Activated naive CD4-positive, alpha-beta T cell treated with Interleukin-2 at 50 U/mL for 16 hours (primary cell): ENCODE measurements at regions not wholly inside any gene's neighbourhood (a gene's known extent, or its start where the extent isn't known, plus 50 kb on each side); places are given as distances from the start of the nearest gene placed in this dataset.

Source experiments
- DNase-seq: peaks from one replicate; pipeline ENCODE4 v3.0.0-alpha.2; 2020

DNA sequence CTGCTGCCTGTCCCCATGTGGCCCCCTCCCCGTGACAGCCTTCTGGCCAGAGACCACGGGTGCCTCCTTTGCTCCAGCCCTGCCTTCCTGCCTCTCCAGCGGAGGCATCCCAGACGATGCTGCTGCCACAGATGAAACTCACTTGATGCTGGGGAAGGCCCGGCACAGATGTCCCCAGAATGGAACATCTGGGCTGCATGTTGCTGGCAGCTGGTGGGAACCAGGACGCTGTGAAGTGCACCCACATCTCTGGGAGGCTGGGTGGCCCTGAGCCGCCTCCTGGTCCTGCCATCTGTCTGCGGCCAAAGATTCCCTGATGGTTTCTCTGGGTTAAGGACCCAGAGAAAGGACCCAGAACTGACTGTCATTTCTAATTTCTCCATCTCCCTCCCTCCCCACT, 51.9 kb upstream of the PTPRS start:
- DNase-seq, result no peak

DNA sequence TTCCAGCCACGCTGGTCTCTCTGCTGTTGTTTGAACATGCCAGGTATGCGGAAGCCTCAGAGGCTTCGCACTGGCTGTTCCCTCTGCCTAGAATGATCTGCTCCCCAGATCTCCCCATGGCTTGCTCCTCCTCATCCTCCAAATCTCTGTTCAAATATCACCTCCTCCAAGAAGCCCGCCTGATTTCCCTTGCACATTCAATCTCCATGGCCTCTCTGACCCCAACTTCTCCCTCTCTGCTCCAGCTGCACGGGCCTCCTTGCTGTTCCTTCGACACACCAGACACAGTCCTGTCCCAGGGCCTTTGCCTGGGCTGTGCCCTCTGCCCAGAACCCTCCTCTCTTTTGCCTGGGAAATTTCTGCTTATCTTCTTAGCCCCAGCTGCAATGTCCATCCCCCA, 52.5 kb upstream of the PTPRS start:
- DNase-seq, result no peak

DNA sequence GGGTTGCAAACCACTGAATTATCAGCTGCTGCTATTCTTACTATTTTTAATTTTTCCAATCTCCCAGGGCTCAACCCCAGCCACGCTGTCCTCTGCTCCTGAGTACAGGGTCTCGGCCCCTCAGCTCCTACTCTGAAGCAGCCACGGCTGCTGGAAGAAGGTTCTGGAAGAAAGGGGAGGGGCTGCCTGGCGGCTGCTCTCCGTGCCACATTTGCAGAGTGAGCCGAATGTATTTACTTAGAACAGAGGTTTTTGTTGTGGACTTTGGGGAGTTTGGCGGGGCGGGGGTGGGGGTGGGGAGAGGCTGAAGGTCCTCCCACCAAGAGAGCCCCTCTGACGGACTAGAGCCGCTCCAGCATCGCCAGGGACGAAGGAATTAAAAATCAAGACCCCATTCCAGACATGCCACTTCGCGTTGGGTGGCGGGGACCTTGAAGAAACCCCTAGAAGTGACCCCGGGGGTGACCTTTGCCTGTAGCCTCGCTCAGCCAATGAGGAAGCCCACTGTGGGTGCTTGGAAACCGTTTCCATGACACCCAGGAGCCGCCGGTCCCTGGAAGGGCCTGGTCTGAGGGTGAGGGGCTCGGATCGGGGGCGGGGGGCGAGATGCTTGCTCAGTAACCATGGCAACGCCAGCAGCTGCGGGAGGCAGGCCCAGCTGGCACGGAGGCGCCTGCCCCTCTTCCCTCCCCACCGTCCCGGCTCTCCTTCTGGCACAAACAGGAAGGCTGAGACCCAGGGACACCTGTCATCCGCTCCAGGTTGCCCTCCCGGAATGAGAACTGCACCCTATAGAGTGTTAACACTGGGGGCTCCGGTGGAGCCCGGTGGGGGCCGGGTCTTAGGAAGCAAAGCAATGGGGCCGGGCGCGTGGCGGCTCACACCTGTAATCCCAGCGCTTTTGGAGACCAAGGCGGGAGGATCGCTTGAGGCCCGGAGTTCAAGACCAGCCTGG, 54.2 kb upstream of the PTPRS start:
- DNase-seq, result no peak

DNA sequence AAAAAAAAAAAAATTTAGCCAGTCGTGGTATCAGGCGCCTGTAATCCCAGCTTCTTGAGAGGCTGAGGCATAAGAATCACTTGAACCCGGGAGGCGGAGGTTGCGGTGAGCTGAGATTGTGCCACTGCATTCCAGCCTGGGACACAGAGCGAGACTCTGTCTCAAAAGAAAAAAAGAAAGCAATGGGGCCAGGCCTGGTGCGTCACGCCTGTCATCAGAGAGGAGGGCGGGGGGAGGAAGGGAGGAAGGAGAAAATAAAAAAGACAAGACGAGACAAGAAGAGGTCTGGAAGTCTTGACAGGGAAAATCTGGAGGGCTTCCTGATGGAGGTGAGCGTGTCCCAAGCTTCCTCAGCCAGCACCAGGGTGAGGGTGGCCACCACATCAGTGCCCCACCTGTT, 54.9 kb upstream of the PTPRS start:
- DNase-seq, result no peak

DNA sequence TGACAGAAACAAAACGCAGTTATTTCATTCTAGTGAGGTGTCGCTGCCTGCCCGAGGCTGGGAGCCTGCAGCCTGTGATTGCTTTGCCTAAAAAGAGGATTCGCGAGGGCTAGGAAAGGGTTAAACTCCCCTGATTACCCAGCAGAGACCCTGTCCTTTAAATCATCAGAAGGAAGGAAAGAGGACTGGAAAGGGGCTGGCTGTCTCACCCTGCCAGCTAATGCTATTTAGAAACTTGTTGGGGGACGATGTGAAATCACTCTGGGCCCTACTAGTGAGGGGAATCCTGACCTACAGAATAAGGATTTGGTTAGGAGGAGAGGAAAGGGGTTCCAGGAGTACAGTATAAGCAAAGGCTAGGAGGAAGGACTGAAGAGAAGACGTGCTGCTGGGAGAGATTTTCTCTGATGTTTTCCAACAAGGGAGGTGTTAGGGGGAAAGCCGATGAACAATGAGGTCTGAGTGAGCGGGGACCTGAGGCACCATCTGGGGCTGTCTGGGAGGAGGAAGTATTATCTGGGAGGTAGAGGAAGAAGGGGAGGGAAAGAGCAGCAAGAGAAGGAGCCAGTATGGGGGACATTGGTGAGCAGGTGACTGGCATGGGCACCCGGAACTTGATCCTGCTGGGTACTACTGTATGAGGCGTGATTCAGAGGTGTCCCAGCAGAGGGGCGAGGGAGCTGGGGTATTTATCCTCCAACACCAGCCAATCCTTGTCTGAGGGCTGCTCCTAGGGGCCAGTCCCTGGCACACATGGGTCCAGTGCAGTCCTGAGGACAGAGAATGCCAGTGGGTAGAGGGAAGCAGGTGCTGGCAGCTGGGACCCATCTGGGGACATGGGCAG, 55.7 kb upstream of the PTPRS start:
- DNase-seq, result no peak

- no peak for DNase-seq
Observed at GRCh38 chr19:5396963-5397362, 56.4 kb upstream of the PTPRS start.

DNA sequence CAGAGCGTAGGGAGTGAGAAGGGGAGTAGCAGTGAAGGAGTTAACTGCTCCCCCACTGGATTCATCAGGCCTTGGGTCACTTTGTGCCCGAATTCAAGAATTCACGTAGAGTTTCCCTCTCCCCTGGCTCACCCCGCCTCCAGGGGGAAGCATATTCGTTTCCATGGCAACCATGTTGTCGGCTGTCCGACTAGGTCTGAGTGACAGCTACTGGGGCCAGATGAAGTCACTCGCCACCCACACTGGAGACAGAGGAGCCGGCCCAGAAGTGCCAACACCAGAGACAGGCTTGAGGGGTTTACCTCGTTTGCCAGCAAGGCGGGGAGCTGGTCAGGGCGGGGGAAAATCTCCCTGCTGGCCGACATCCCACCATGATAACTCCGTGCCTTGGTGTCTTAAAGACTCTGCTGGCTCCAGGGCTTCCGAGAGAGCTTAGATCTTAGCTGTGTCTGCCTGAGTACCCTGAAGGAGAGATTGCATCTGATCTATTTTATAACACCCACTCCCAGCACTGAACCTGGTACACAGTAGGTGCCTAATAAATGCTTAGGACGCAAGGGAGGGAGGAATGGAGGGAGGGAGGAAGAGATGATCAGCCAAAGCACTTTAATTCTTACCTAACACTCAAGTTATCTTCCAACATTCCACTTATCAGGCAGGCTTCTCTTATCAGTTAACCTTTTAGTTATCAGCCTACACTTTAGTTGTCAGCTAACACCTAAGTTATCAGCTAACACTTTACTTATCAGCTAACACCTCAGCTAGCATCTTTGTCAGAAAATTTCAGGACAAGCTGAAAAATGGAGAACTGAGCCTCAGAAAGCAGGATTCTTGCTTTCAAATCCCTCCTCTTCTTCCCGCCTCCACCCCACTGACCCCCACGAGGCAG, 57.2 kb upstream of the ZNRF4 start:
- no peak for DNase-seq

DNA sequence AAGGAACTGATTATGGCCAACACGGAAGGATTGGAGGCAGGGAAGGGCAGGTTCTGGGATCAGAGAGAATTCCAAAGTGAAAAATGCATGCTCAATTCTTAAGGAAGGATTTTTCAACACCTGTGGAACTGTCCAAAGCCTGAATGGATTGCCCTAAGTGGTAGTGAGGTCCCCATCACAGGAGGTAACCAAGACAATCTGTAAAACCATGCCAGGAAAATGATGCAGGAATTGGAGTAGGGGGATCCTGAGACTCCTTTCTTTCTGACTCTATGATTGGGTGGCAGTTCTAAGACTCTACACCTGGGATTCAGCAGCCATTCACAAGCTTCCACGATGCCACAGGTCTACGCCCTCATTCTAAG, 56.5 kb upstream of the ZNRF4 start:
- no peak for DNase-seq

- peak; percentile 45 for DNase-seq
Observed at GRCh38 chr19:5403968-5404640, 51.1 kb upstream of the ZNRF4 start.
